Endothelial cell of umbilical vein (primary cell): ENCODE measurements at regions not wholly inside any gene's neighbourhood (a gene's known extent, or its start where the extent isn't known, plus 50 kb on each side); places are given as distances from the start of the nearest gene placed in this dataset.

ENCODE experiments used
- CTCF ChIP-seq, 2 donors: IDR thresholded peaks; 1 replicate in 1 of 2; 2 replicates in 1 of 2; pipeline ENCODE4 v1.5.1; 2011; ENCODE audit warnings: low read length in 2 of 2, mild to moderate bottlenecking in 2 of 2, moderate library complexity in 2 of 2, control low read depth in 1 of 2, inconsistent platforms in 1 of 2, low read depth in 1 of 2; ENCODE audit not compliant: insufficient read depth in 1 of 2; ENCODE audit errors: extremely low read depth in 1 of 2
- FOS ChIP-seq: IDR thresholded peaks from 2 replicates; pipeline ENCODE4 v1.6.1; 2011; ENCODE audit warnings: mild to moderate bottlenecking, low read length, moderate library complexity, borderline replicate concordance; ENCODE audit not compliant: insufficient read depth
- POLR2A ChIP-seq: IDR thresholded peaks from 2 replicates; pipeline ENCODE4 v1.6.1; 2012; ENCODE audit warnings: low read depth, mild to moderate bottlenecking, control low read depth, low read length
- POLR2AphosphoS5 ChIP-seq: IDR thresholded peaks from 2 replicates; pipeline ENCODE4 v1.6.1; 2012; ENCODE audit warnings: low read depth, mild to moderate bottlenecking, control low read depth, low read length, moderate library complexity; ENCODE audit not compliant: insufficient read depth
- TF ChIP-seq, protein P1 (sequence below): IDR thresholded peaks from 2 replicates; pipeline ENCODE4 v1.6.1; 2011; ENCODE audit not compliant: insufficient read depth, insufficient read length

DNA sequence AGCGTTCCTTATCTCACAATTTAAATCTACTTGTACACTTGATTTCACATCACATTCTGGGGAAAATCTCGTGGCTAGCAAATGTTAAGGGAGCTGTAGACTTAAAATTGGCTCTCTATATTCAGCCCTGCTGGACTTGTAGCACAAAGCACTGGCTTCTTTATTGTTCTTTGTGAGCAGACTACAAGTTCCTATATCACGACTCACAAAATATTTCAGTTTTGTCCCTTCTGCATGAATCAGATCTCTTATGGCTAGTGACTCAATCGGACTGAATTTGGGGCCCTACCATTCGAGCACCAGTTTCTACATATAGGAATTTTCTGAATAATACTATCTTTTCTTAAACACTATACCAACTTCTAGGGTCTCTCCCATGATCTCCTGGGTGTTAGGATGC, 390.1 kb downstream of the ADAM29 start:
- TF ChIP-seq CTCF (IDR thresholded peaks at IDR 0.05; ENCODE audit: extremely low read depth in 1 of 2, insufficient read depth in 1 of 2, low read depth in 1 of 2, low read length in 2 of 2) (no peak), POLR2A (no peak), FOS (no peak), POLR2AphosphoS5 (no peak)
- TF ChIP-seq, protein P1, sequence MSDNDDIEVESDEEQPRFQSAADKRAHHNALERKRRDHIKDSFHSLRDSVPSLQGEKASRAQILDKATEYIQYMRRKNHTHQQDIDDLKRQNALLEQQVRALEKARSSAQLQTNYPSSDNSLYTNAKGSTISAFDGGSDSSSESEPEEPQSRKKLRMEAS, result no peak
